ENCODE measurements at regions not wholly inside any gene's neighbourhood (a gene's known extent, or its start where the extent isn't known, plus 50 kb on each side); places are given as distances from the start of the nearest gene placed in this dataset.

GRCh38 chr5:18158166-18158565 is 523.9 kb downstream of the TAF11L14 start:
- H3K9me3 Mint-ChIP-seq: peaks cover 9% of the 10 kb centered on the region
- H3K27ac Mint-ChIP-seq: no peak overlapping the region
- TF ChIP-seq CTCF (IDR thresholded peaks at IDR 0.05): no peak
- H3K27me3 Mint-ChIP-seq: no peaks in the 10 kb centered on the region
- no peak overlapping the region for H3K4me3 Mint-ChIP-seq
- no peaks in the 10 kb centered on the region for H3K4me1 Mint-ChIP-seq (ENCODE audit: low read depth)
- CTCF ChIA-PET: no interaction called here
- DNase-seq (no peak), ATAC-seq (no peak)
- POLR2A ChIA-PET: no interaction called here
- no peaks in the 10 kb centered on the region for H3K36me3 Mint-ChIP-seq (ENCODE audit: low read depth)
- intact Hi-C loops (cut with micrococcal nuclease): no loop called here

DNA sequence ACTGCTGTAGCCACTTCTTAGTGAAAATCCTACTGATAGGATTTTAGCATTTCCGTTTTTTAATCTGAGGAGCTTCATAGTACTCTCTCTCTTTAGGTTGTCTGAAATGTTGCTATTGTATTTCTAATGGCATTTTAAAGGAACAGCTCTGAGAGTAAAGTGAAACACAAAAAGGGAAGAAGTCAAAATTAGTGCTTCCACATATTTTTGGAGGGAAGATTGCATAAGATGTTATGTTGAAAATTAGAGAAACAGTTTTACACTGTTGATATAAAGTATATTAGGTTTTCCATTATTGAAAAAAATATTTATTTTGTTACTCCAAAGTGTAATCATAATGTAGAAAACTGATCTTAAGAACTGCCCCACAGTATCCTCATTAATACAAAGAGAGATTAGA is 525.1 kb downstream of the TAF11L14 start:
- Mint-ChIP-seq H3K4me3 (no peak overlapping the region), H3K4me1 (ENCODE audit: low read depth) (no peaks in the 10 kb centered on the region), H3K9me3 (peaks cover 8% of the 10 kb centered on the region), H3K27me3 (no peaks in the 10 kb centered on the region), H3K27ac (no peak overlapping the region), H3K36me3 (ENCODE audit: low read depth) (no peaks in the 10 kb centered on the region)
- DNase-seq (no peak), ATAC-seq (no peak)
- intact Hi-C loops (cut with micrococcal nuclease): no loop called here
- POLR2A ChIA-PET: no interaction called here
- CTCF ChIA-PET: no interaction called here
- TF ChIP-seq CTCF (IDR thresholded peaks at IDR 0.05): no peak

DNA sequence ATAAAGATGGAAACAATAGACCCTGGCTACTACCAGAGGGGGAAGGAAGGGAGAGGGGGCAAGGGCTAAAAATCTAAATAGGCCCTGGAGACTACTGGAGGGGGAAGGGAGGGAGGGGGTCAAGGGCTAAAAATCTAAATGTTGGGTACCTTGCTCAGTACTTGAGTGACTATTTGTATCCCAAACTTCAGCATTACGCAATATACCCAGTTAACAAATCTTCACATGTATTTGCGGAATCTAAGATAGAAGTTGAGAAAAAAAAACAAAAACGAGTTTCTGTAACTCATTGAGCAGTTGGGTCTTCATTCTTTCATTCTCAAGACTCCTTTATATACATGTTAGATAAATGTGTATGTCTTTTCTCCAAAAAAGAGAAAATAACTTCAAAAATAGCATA is 537.4 kb downstream of the TAF11L14 start:
- Mint-ChIP-seq H3K27ac (no peak overlapping the region), H3K9me3 (peaks cover 22% of the 10 kb centered on the region), H3K4me3 (no peak overlapping the region), H3K27me3 (no peaks in the 10 kb centered on the region), H3K4me1 (ENCODE audit: low read depth) (no peaks in the 10 kb centered on the region), H3K36me3 (ENCODE audit: low read depth) (no peaks in the 10 kb centered on the region)
- intact Hi-C loops (cut with micrococcal nuclease): no loop called here
- POLR2A ChIA-PET: no interaction called here
- no peak for ATAC-seq
- no peak for DNase-seq
- no peak for TF ChIP-seq CTCF (IDR thresholded peaks at IDR 0.05)
- CTCF ChIA-PET: no interaction called here

DNA sequence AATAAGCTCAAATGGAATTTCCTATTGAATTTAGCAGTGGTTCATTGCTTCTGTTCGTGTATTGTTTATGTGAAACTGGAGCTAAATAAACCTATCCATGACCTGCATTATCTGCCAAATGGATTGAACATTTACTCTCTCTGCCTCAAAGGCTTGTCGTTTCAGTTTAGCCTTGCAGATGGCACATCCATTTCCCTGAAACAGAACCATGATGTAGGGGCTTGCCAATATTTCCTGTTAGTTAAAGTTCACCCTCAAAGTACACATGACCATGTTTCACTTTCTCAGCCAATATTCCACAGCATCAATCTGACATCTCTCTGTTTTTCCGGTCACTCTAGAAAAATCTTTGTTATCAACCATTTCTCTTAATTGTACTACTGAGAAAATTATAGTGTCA is 545.3 kb downstream of the TAF11L14 start:
- H3K9me3 Mint-ChIP-seq: peaks cover 3% of the 10 kb centered on the region
- no peaks in the 10 kb centered on the region for H3K4me1 Mint-ChIP-seq (ENCODE audit: low read depth)
- ChIA-PET CTCF (no interaction called here), POLR2A (no interaction called here)
- H3K36me3 Mint-ChIP-seq (ENCODE audit: low read depth): no peaks in the 10 kb centered on the region
- no peak for ATAC-seq
- DNase-seq: no peak
- H3K4me3 Mint-ChIP-seq: no peak overlapping the region
- no peak for TF ChIP-seq CTCF (IDR thresholded peaks at IDR 0.05)
- intact Hi-C loops (cut with micrococcal nuclease): no loop called here
- H3K27me3 Mint-ChIP-seq: no peaks in the 10 kb centered on the region
- H3K27ac Mint-ChIP-seq: no peak overlapping the region

GRCh38 chr5:18181575-18181974 is 547.3 kb downstream of the TAF11L14 start:
- Mint-ChIP-seq H3K4me3 (no peak overlapping the region), H3K36me3 (ENCODE audit: low read depth) (no peaks in the 10 kb centered on the region), H3K27me3 (no peaks in the 10 kb centered on the region), H3K4me1 (ENCODE audit: low read depth) (no peaks in the 10 kb centered on the region), H3K27ac (no peak overlapping the region), H3K9me3 (peaks cover 3% of the 10 kb centered on the region)
- CTCF ChIA-PET: no interaction called here
- TF ChIP-seq CTCF (IDR thresholded peaks at IDR 0.05): no peak
- no peak for DNase-seq
- intact Hi-C loops (cut with micrococcal nuclease): no loop called here
- ATAC-seq: no peak
- POLR2A ChIA-PET: no interaction called here

All from activated CD8-positive, alpha-beta T cell treated with anti-CD3 and anti-CD28 coated beads for 36 hours (primary cell).